SK-N-SH treated with all-trans-retinoic acid at 6 μM for 48 hours (cell line): ENCODE measurements at regions not wholly inside any gene's neighbourhood (a gene's known extent, or its start where the extent isn't known, plus 50 kb on each side); places are given as distances from the start of the nearest gene placed in this dataset.

Experiments
- CREB5 ChIP-seq: fragments of 250-450 bp; sonication (Bioruptor Pico); IDR thresholded peaks from 2 replicates; pipeline ENCODE4 v1.5.1; 2020; ENCODE audit warnings: low read depth, mild to moderate bottlenecking, moderate library complexity
- ESRRG ChIP-seq: fragments of 250-450 bp; sonication (Bioruptor Pico); IDR thresholded peaks from 2 replicates; pipeline ENCODE4 v1.6.1; 2021; ENCODE audit warnings: mild to moderate bottlenecking
- GLIS3 ChIP-seq: fragments of 250-450 bp; sonication (Bioruptor Pico); IDR thresholded peaks from 2 replicates; pipeline ENCODE4 v1.5.0; 2020; ENCODE audit warnings: mild to moderate bottlenecking, moderate library complexity
- ZFP30 ChIP-seq: fragments of 450-650 bp; formaldehyde crosslinking; IDR thresholded peaks from 2 replicates; pipeline ENCODE4 v1.5.0; 2022; ENCODE audit warnings: mild to moderate bottlenecking, moderate library complexity

- TF ChIP-seq GLIS3 (CRISPR knock-in tag) (no peak), ZFP30 (CRISPR knock-in tag) (no peak), ESRRG (no peak), CREB5 (CRISPR knock-in tag) (no peak)
Measured at GRCh38 chr12:116647813-116648212, 88.6 kb downstream of the MAP1LC3B2 start.
